ENCODE measurements at regions not wholly inside any gene's neighbourhood (a gene's known extent, or its start where the extent isn't known, plus 50 kb on each side); places are given as distances from the start of the nearest gene placed in this dataset.

GRCh38 chr5:23963449-23963848, 456.0 kb downstream of the PRDM9 start:
- intact Hi-C loops (cut with micrococcal nuclease; ENCODE audit: unreplicated experiment), result no loop called here
- no peak overlapping the region for H3K4me3 ChIP-seq
- TF ChIP-seq ZBTB33 (IDR thresholded peaks at IDR 0.05), result no peak
- no peak for TF ChIP-seq RAD21 (IDR thresholded peaks at IDR 0.05; ENCODE audit: insufficient read depth, low read depth, low read length)
- no peak for TF ChIP-seq PKNOX1 (IDR thresholded peaks at IDR 0.05)
- TF ChIP-seq TAF1 (IDR thresholded peaks at IDR 0.05; ENCODE audit: borderline replicate concordance, low read depth, low read length), result no peak
- no peak for TF ChIP-seq NFYB (IDR thresholded peaks at IDR 0.05; ENCODE audit: insufficient read depth, low read depth, low read length)
- TF ChIP-seq MXI1 (IDR thresholded peaks at IDR 0.05; ENCODE audit: low read depth, low read length), result no peak
- no peak overlapping the region for H2AFZ ChIP-seq (ENCODE audit: control insufficient read depth, low read depth, low read length)
- in situ Hi-C loops (cut with MboI), result no loop called here
- WGBS (ENCODE audit: insufficient coverage, insufficient replicate concordance, low lambda C conversion rate, missing lambda C conversion rate), result under 1% methylated on average over 5 of the region's 5 CpGs
- RAD21 ChIA-PET (ENCODE audit: unreplicated experiment), result interaction anchor here (0.6 kb wide), 1 partner anchor 121 kb away, joined by 3 read pairs; no protein-coding TSS in a partner anchor
- H3K4me2 ChIP-seq (ENCODE audit: control insufficient read depth, insufficient read depth), result no peak overlapping the region
- no peaks in the 10 kb centered on the region for H3K4me1 ChIP-seq (ENCODE audit: control insufficient read depth, insufficient read depth, low read length)
- SMC1A ChIA-PET (ENCODE audit: uncharacterized antibody, unreplicated experiment), result no interaction called here
- H3K9ac ChIP-seq (ENCODE audit: control insufficient read depth, insufficient read depth, low read length), result no peak overlapping the region
- no peak for FAIRE-seq
- no peaks in the 10 kb centered on the region for H3K27me3 ChIP-seq (replicated peaks in 1 of 2; ENCODE audit: control insufficient read depth in 2 of 2, insufficient read depth in 2 of 2, low read length in 1 of 2)
- H3K9me3 ChIP-seq (replicated peaks; ENCODE audit: control insufficient read depth, insufficient read depth, low read length), result no peaks in the 10 kb centered on the region
- H3K36me3 ChIP-seq (ENCODE audit: control insufficient read depth in 2 of 2, insufficient read depth in 2 of 2, low read length in 1 of 2), result no peaks in the 10 kb centered on the region
- no peak for ATAC-seq
- DNase-seq (ENCODE audit: low read depth, low spot score), result no peak
- no peak overlapping the region for H3K27ac ChIP-seq (ENCODE audit: control insufficient read depth, insufficient read depth)
- H4K20me1 ChIP-seq (ENCODE audit: control insufficient read depth, insufficient read depth), result no peaks in the 10 kb centered on the region
- CTCF ChIA-PET, result no interaction called here
- POLR2A ChIA-PET, result no interaction called here
- no TSS peak for BruUV-seq (replicated peaks)
- no peaks in the 10 kb centered on the region for H3K79me2 ChIP-seq (ENCODE audit: control insufficient read depth, insufficient read depth, low read length)

All from GM12878 (cell line).